ENCODE measurements at regions not wholly inside any gene's neighbourhood (a gene's known extent, or its start where the extent isn't known, plus 50 kb on each side); places are given as distances from the start of the nearest gene placed in this dataset.

DNA sequence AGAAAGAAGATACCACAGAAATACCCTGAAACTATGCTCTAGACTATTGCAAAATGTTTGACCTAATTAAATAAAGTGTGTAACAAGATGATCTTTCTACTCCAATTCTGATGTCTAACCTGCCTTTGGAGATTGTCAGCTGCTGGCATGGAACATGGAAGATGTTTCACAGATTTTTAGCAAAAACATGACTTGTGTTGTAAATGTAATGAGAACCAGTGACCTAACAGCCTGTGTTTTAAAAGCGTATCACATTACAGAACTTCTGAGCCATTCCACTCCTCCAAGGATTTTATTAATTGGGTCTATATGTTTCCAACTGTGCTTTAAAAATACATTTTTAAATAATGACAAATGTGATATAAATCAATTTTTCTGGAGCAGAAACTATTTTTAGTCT lies 526.3 kb upstream of the SEMA3D start:
- H3K4me2 ChIP-seq (ENCODE audit: low read length): no peak overlapping the region
- no peak overlapping the region for H3K23ac ChIP-seq (ENCODE audit: low read length)
- no peaks in the 10 kb centered on the region for H3K79me2 ChIP-seq (ENCODE audit: control insufficient read depth, insufficient read depth, low read length)
- no peak for DNase-seq
- H2BK5ac ChIP-seq (ENCODE audit: low read length): no peak overlapping the region
- H3K4me3 ChIP-seq (ENCODE audit: low read length): no peak overlapping the region
- no peak overlapping the region for H3K4ac ChIP-seq (ENCODE audit: low read depth, low read length)
- no peak overlapping the region for H3K27ac ChIP-seq (ENCODE audit: low read depth, low read length)
- H3K27me3 ChIP-seq (ENCODE audit: insufficient read depth, low read length, poor library complexity): no peaks in the 10 kb centered on the region
- no peak overlapping the region for H2BK15ac ChIP-seq (replicated peaks; ENCODE audit: low read depth)
- H3K18ac ChIP-seq (ENCODE audit: low read length): no peak overlapping the region
- no peak overlapping the region for H4K8ac ChIP-seq (ENCODE audit: low read depth, low read length)
- H3K79me1 ChIP-seq (ENCODE audit: low read length): no peaks in the 10 kb centered on the region
- H3K4me1 ChIP-seq (ENCODE audit: control insufficient read depth, low read depth, low read length): no peaks in the 10 kb centered on the region
- no peak overlapping the region for H3K56ac ChIP-seq (ENCODE audit: low read length)
- no peak overlapping the region for H2BK120ac ChIP-seq (ENCODE audit: low read depth, low read length)
- no peak overlapping the region for H2AK5ac ChIP-seq (ENCODE audit: low read length)
- WGBS (ENCODE audit: extremely low coverage, insufficient coverage, low lambda C conversion rate): no CpG with 5 or more reads among the region's 1 CpG
- H3K9ac ChIP-seq (ENCODE audit: low read length): no peak overlapping the region
- no peak overlapping the region for H4K5ac ChIP-seq (ENCODE audit: low read length)
- H3K36me3 ChIP-seq (ENCODE audit: control insufficient read depth, insufficient read depth, low read length): no peaks in the 10 kb centered on the region

- Histone ChIP-seq H3K4ac (ENCODE audit: low read depth, low read length) (no peak overlapping the region), H3K36me3 (ENCODE audit: control insufficient read depth, insufficient read depth, low read length) (no peaks in the 10 kb centered on the region), H3K4me2 (ENCODE audit: low read length) (no peak overlapping the region), H3K79me1 (ENCODE audit: low read length) (no peaks in the 10 kb centered on the region), H3K56ac (ENCODE audit: low read length) (no peak overlapping the region), H4K8ac (ENCODE audit: low read depth, low read length) (no peak overlapping the region), H3K18ac (ENCODE audit: low read length) (no peak overlapping the region), H4K5ac (ENCODE audit: low read length) (no peak overlapping the region), H2AK5ac (ENCODE audit: low read length) (no peak overlapping the region), H3K23ac (ENCODE audit: low read length) (no peak overlapping the region), H3K4me3 (ENCODE audit: low read length) (no peak overlapping the region), H3K9ac (ENCODE audit: low read length) (no peak overlapping the region), H3K27ac (ENCODE audit: low read depth, low read length) (no peak overlapping the region), H2BK5ac (ENCODE audit: low read length) (no peak overlapping the region), H2BK120ac (ENCODE audit: low read depth, low read length) (no peak overlapping the region), H3K79me2 (ENCODE audit: control insufficient read depth, insufficient read depth, low read length) (no peaks in the 10 kb centered on the region), H2BK15ac (replicated peaks; ENCODE audit: low read depth) (no peak overlapping the region), H3K27me3 (ENCODE audit: insufficient read depth, low read length, poor library complexity) (no peaks in the 10 kb centered on the region), H3K4me1 (ENCODE audit: control insufficient read depth, low read depth, low read length) (no peaks in the 10 kb centered on the region)
- DNase-seq: no peak
- WGBS (ENCODE audit: extremely low coverage, insufficient coverage, low lambda C conversion rate): no CpG with 5 or more reads among the region's 2 CpGs
These were observed 525.0 kb upstream of the SEMA3D start for GRCh38 chr7:85711894-85712293.

DNA sequence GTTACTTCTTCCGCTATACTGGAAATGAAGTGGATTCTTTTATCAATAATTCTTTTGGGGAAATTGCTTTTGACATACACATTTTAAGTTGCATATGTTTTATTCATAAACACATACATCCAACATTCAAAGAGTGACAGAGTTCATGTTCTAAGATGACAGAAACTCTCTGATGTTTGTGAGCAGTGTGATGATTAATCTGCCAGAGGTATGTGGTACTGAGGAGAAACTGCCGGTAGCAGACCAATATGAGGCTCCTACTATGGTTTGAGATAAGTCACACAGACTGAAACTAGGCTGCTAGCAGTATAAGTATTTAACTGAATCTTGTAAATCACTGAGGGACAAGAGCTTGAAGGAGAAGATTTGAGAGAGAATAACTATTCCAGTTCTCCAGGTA lies 524.1 kb upstream of the SEMA3D start:
- no peak overlapping the region for H2AK5ac ChIP-seq (ENCODE audit: low read length)
- no peak overlapping the region for H2BK120ac ChIP-seq (ENCODE audit: low read depth, low read length)
- H3K4ac ChIP-seq (ENCODE audit: low read depth, low read length): no peak overlapping the region
- no peaks in the 10 kb centered on the region for H3K79me1 ChIP-seq (ENCODE audit: low read length)
- H4K5ac ChIP-seq (ENCODE audit: low read length): no peak overlapping the region
- no peaks in the 10 kb centered on the region for H3K4me1 ChIP-seq (ENCODE audit: control insufficient read depth, low read depth, low read length)
- H2BK5ac ChIP-seq (ENCODE audit: low read length): no peak overlapping the region
- no peak overlapping the region for H3K4me2 ChIP-seq (ENCODE audit: low read length)
- no peak overlapping the region for H3K9ac ChIP-seq (ENCODE audit: low read length)
- no peak overlapping the region for H2BK15ac ChIP-seq (replicated peaks; ENCODE audit: low read depth)
- H3K27ac ChIP-seq (ENCODE audit: low read depth, low read length): no peak overlapping the region
- no peak for DNase-seq
- H3K56ac ChIP-seq (ENCODE audit: low read length): no peak overlapping the region
- H3K36me3 ChIP-seq (ENCODE audit: control insufficient read depth, insufficient read depth, low read length): no peaks in the 10 kb centered on the region
- no peaks in the 10 kb centered on the region for H3K79me2 ChIP-seq (ENCODE audit: control insufficient read depth, insufficient read depth, low read length)
- no peak overlapping the region for H3K18ac ChIP-seq (ENCODE audit: low read length)
- no peak overlapping the region for H3K23ac ChIP-seq (ENCODE audit: low read length)
- no peak overlapping the region for H3K4me3 ChIP-seq (ENCODE audit: low read length)
- H3K27me3 ChIP-seq (ENCODE audit: insufficient read depth, low read length, poor library complexity): no peaks in the 10 kb centered on the region
- no CpG with 5 or more reads among the region's 2 CpGs for WGBS (ENCODE audit: extremely low coverage, insufficient coverage, low lambda C conversion rate)
- no peak overlapping the region for H4K8ac ChIP-seq (ENCODE audit: low read depth, low read length)

GRCh38 chr7:85708221-85708620 lies 521.4 kb upstream of the SEMA3D start:
- WGBS (ENCODE audit: extremely low coverage, insufficient coverage, low lambda C conversion rate): no CpG with 5 or more reads among the region's 1 CpG
- Histone ChIP-seq H3K79me1 (ENCODE audit: low read length) (no peaks in the 10 kb centered on the region), H3K79me2 (ENCODE audit: control insufficient read depth, insufficient read depth, low read length) (no peaks in the 10 kb centered on the region), H3K4me3 (ENCODE audit: low read length) (no peak overlapping the region), H3K4me1 (ENCODE audit: control insufficient read depth, low read depth, low read length) (no peaks in the 10 kb centered on the region), H3K27ac (ENCODE audit: low read depth, low read length) (no peak overlapping the region), H3K36me3 (ENCODE audit: control insufficient read depth, insufficient read depth, low read length) (no peaks in the 10 kb centered on the region), H2BK120ac (ENCODE audit: low read depth, low read length) (no peak overlapping the region), H3K56ac (ENCODE audit: low read length) (no peak overlapping the region), H4K5ac (ENCODE audit: low read length) (no peak overlapping the region), H3K4ac (ENCODE audit: low read depth, low read length) (no peak overlapping the region), H2BK15ac (replicated peaks; ENCODE audit: low read depth) (no peak overlapping the region), H3K27me3 (ENCODE audit: insufficient read depth, low read length, poor library complexity) (no peaks in the 10 kb centered on the region), H3K4me2 (ENCODE audit: low read length) (no peak overlapping the region), H3K18ac (ENCODE audit: low read length) (no peak overlapping the region), H4K8ac (ENCODE audit: low read depth, low read length) (no peak overlapping the region), H2AK5ac (ENCODE audit: low read length) (no peak overlapping the region), H2BK5ac (ENCODE audit: low read length) (no peak overlapping the region), H3K9ac (ENCODE audit: low read length) (no peak overlapping the region), H3K23ac (ENCODE audit: low read length) (no peak overlapping the region)
- no peak for DNase-seq

DNA sequence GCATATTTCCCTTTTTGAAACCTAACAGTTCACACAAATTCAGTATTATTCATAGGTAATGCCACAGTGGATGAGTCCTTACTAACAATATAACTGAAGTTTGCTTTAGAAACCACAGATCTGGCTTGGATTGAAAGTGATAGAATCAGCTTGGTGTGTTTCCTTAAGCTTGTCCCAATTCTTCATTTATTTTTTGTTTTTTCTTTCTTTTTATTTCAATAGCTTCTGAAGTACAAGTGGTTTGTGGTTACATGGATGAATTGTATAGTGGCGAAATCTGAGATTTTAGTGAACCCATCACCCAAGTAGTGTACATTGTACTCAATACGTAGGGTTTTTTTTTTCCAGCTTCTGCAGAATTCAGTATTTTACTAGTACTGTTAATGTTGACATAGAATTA lies 518.2 kb upstream of the SEMA3D start:
- H2BK5ac ChIP-seq (ENCODE audit: low read length): no peak overlapping the region
- no peak overlapping the region for H3K4ac ChIP-seq (ENCODE audit: low read depth, low read length)
- H3K4me1 ChIP-seq (ENCODE audit: control insufficient read depth, low read depth, low read length): no peaks in the 10 kb centered on the region
- no peak overlapping the region for H2BK120ac ChIP-seq (ENCODE audit: low read depth, low read length)
- no peak overlapping the region for H3K23ac ChIP-seq (ENCODE audit: low read length)
- H3K27ac ChIP-seq (ENCODE audit: low read depth, low read length): no peak overlapping the region
- no peak overlapping the region for H4K5ac ChIP-seq (ENCODE audit: low read length)
- no peaks in the 10 kb centered on the region for H3K27me3 ChIP-seq (ENCODE audit: insufficient read depth, low read length, poor library complexity)
- H3K4me2 ChIP-seq (ENCODE audit: low read length): no peak overlapping the region
- no peak overlapping the region for H3K4me3 ChIP-seq (ENCODE audit: low read length)
- H2AK5ac ChIP-seq (ENCODE audit: low read length): no peak overlapping the region
- no peak overlapping the region for H3K18ac ChIP-seq (ENCODE audit: low read length)
- H4K8ac ChIP-seq (ENCODE audit: low read depth, low read length): no peak overlapping the region
- H3K9ac ChIP-seq (ENCODE audit: low read length): no peak overlapping the region
- H2BK15ac ChIP-seq (replicated peaks; ENCODE audit: low read depth): no peak overlapping the region
- no peak for DNase-seq
- no peaks in the 10 kb centered on the region for H3K36me3 ChIP-seq (ENCODE audit: control insufficient read depth, insufficient read depth, low read length)
- WGBS (ENCODE audit: extremely low coverage, insufficient coverage, low lambda C conversion rate): no CpG with 5 or more reads among the region's 2 CpGs
- no peaks in the 10 kb centered on the region for H3K79me1 ChIP-seq (ENCODE audit: low read length)
- no peaks in the 10 kb centered on the region for H3K79me2 ChIP-seq (ENCODE audit: control insufficient read depth, insufficient read depth, low read length)
- no peak overlapping the region for H3K56ac ChIP-seq (ENCODE audit: low read length)

DNA sequence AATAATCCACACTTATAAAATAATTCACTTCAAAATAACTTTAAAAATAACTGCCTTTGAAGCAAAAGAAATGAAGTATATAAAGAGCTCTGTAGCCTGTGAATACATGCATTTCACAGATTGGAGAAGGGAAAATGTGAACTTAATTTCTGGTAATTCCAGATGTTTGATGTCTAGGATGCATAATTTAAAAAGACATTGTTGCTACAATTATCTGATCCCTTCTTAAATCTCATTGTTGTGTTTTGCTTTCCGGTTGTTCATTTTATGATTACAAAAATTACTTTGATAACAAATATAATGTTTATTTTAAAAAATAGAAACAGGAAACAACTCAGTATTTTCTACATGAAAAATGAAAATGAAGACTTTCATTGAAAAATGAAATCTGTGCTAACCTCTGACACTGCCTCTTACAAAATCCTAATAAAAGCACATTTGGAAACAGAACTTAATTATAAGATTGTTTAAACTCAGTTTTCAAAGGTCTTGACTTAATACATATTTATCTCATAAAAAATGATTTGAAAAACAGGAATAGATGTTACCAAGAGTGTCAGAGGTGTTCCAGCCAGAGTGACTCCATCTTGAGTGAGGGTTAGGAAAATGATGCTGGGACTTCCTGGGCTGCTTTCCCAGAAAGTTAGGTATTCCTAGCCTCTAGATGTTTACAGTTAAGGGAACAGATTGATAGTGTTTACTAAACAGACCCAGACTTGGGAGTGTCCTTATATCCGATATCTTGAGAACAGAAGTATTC lies 516.6 kb upstream of the SEMA3D start:
- Histone ChIP-seq H3K79me2 (ENCODE audit: control insufficient read depth, insufficient read depth, low read length) (no peaks in the 10 kb centered on the region), H4K8ac (ENCODE audit: low read depth, low read length) (no peak overlapping the region), H2BK5ac (ENCODE audit: low read length) (no peak overlapping the region), H3K9ac (ENCODE audit: low read length) (no peak overlapping the region), H3K36me3 (ENCODE audit: control insufficient read depth, insufficient read depth, low read length) (no peaks in the 10 kb centered on the region), H3K23ac (ENCODE audit: low read length) (no peak overlapping the region), H3K56ac (ENCODE audit: low read length) (no peak overlapping the region), H3K4me3 (ENCODE audit: low read length) (no peak overlapping the region), H3K27ac (ENCODE audit: low read depth, low read length) (no peak overlapping the region), H2BK120ac (ENCODE audit: low read depth, low read length) (no peak overlapping the region), H3K4ac (ENCODE audit: low read depth, low read length) (no peak overlapping the region), H4K5ac (ENCODE audit: low read length) (no peak overlapping the region), H3K27me3 (ENCODE audit: insufficient read depth, low read length, poor library complexity) (no peaks in the 10 kb centered on the region), H3K18ac (ENCODE audit: low read length) (no peak overlapping the region), H2AK5ac (ENCODE audit: low read length) (no peak overlapping the region), H2BK15ac (replicated peaks; ENCODE audit: low read depth) (no peak overlapping the region), H3K4me2 (ENCODE audit: low read length) (no peak overlapping the region), H3K4me1 (ENCODE audit: control insufficient read depth, low read depth, low read length) (no peaks in the 10 kb centered on the region), H3K79me1 (ENCODE audit: low read length) (no peaks in the 10 kb centered on the region)
- no peak for DNase-seq
- WGBS (ENCODE audit: extremely low coverage, insufficient coverage, low lambda C conversion rate): no CpG with 5 or more reads among the region's 2 CpGs
